ENCODE measurements at regions not wholly inside any gene's neighbourhood (a gene's known extent, or its start where the extent isn't known, plus 50 kb on each side); places are given as distances from the start of the nearest gene placed in this dataset.
"Not testable (repeated sequence)": the region's sequence is repeated elsewhere in the genome, so short reads cannot be mapped to it uniquely, and the experiment has no call there.

- H3K4me3 Mint-ChIP-seq (ENCODE audit: unreplicated experiment) = no peak overlapping the region
- no peaks in the 10 kb centered on the region for H3K9me3 Mint-ChIP-seq (ENCODE audit: unreplicated experiment)
- H3K4me1 Mint-ChIP-seq (ENCODE audit: low read depth, unreplicated experiment) = peaks cover 12% of the 10 kb centered on the region
- DNase-seq = no peak
- Histone ChIP-seq H3K9me3 (no peaks in the 10 kb centered on the region), H3K4me1 (peaks cover 15% of the 10 kb centered on the region), H3K27me3 (replicated peaks; ENCODE audit: control insufficient read depth, insufficient read depth, low read length) (no peaks in the 10 kb centered on the region), H3K4me3 (ENCODE audit: low read depth, low read length) (no peak overlapping the region), H3K36me3 (ENCODE audit: control insufficient read depth, insufficient read depth, low read length) (no peaks in the 10 kb centered on the region; the same call in 1 of the 2 replicates)
- TF ChIP-seq CTCF (IDR thresholded peaks at IDR 0.05; ENCODE audit: insufficient read depth in 1 of 2, low read depth in 1 of 2, low read length in 1 of 2, severe bottlenecking in 1 of 2, unreplicated experiment in 1 of 2) = no peak
- no TSS peak for BruUV-seq (replicated peaks)
- peaks cover 6% of the 10 kb centered on the region for H3K36me3 Mint-ChIP-seq (ENCODE audit: insufficient read depth, unreplicated experiment)
- peak overlapping the region; percentile 73 for H3K27ac Mint-ChIP-seq (ENCODE audit: unreplicated experiment)
- intact Hi-C loops (cut with micrococcal nuclease; ENCODE audit: unreplicated experiment) = loop anchor here (2.0 kb wide), 1 partner anchor 17 kb away; no protein-coding TSS in a partner anchor
- ChIA-PET CTCF (interaction anchor here (0.7 kb wide), 1 partner anchor 10 kb away, joined by 3 read pairs; no protein-coding TSS in a partner anchor), POLR2A (no interaction called here)
- H3K27me3 Mint-ChIP-seq (ENCODE audit: insufficient read depth, unreplicated experiment) = no peaks in the 10 kb centered on the region
Measured at GRCh38 chr12:124699909-124700308, 132.5 kb upstream of the NCOR2 start.

GRCh38 chr12:124698998-124699305, 131.5 kb upstream of the NCOR2 start:
- peaks cover 12% of the 10 kb centered on the region for H3K4me1 Mint-ChIP-seq (ENCODE audit: low read depth, unreplicated experiment)
- no peak for DNase-seq
- no peaks in the 10 kb centered on the region for H3K27me3 ChIP-seq (replicated peaks; ENCODE audit: control insufficient read depth, insufficient read depth, low read length)
- no peak overlapping the region for H3K4me3 Mint-ChIP-seq (ENCODE audit: unreplicated experiment)
- peaks cover 6% of the 10 kb centered on the region for H3K36me3 Mint-ChIP-seq (ENCODE audit: insufficient read depth, unreplicated experiment)
- H3K9me3 ChIP-seq = no peaks in the 10 kb centered on the region
- BruUV-seq (replicated peaks) = no TSS peak
- peak overlapping the region; percentile 73 for H3K27ac Mint-ChIP-seq (ENCODE audit: unreplicated experiment)
- no peak overlapping the region for H3K4me3 ChIP-seq (ENCODE audit: low read depth, low read length)
- H3K27me3 Mint-ChIP-seq (ENCODE audit: insufficient read depth, unreplicated experiment) = no peaks in the 10 kb centered on the region
- intact Hi-C loops (cut with micrococcal nuclease; ENCODE audit: unreplicated experiment) = no loop called here
- no peaks in the 10 kb centered on the region for H3K9me3 Mint-ChIP-seq (ENCODE audit: unreplicated experiment)
- CTCF ChIA-PET = no interaction called here
- no peaks in the 10 kb centered on the region; the same call in 1 of the 2 replicates for H3K36me3 ChIP-seq (ENCODE audit: control insufficient read depth, insufficient read depth, low read length)
- no peak for TF ChIP-seq CTCF (IDR thresholded peaks at IDR 0.05; ENCODE audit: insufficient read depth in 1 of 2, low read depth in 1 of 2, low read length in 1 of 2, severe bottlenecking in 1 of 2, unreplicated experiment in 1 of 2)
- H3K4me1 ChIP-seq = peaks cover 15% of the 10 kb centered on the region
- POLR2A ChIA-PET = no interaction called here

- no TSS peak for BruUV-seq (replicated peaks)
- ChIA-PET CTCF (no interaction called here), POLR2A (no interaction called here)
- Mint-ChIP-seq H3K36me3 (ENCODE audit: insufficient read depth, unreplicated experiment) (peaks cover 6% of the 10 kb centered on the region), H3K4me3 (ENCODE audit: unreplicated experiment) (no peak overlapping the region), H3K27ac (ENCODE audit: unreplicated experiment) (no peak overlapping the region), H3K9me3 (ENCODE audit: unreplicated experiment) (no peaks in the 10 kb centered on the region), H3K4me1 (ENCODE audit: low read depth, unreplicated experiment) (peaks cover 12% of the 10 kb centered on the region), H3K27me3 (ENCODE audit: insufficient read depth, unreplicated experiment) (no peaks in the 10 kb centered on the region)
- Histone ChIP-seq H3K4me1 (peaks cover 15% of the 10 kb centered on the region), H3K9me3 (no peaks in the 10 kb centered on the region), H3K27me3 (replicated peaks; ENCODE audit: control insufficient read depth, insufficient read depth, low read length) (no peaks in the 10 kb centered on the region), H3K4me3 (ENCODE audit: low read depth, low read length) (no peak overlapping the region), H3K36me3 (ENCODE audit: control insufficient read depth, insufficient read depth, low read length) (no peaks in the 10 kb centered on the region; the same call in 1 of the 2 replicates)
- intact Hi-C loops (cut with micrococcal nuclease; ENCODE audit: unreplicated experiment) = no loop called here
- no peak for DNase-seq
- no peak for TF ChIP-seq CTCF (IDR thresholded peaks at IDR 0.05; ENCODE audit: insufficient read depth in 1 of 2, low read depth in 1 of 2, low read length in 1 of 2, severe bottlenecking in 1 of 2, unreplicated experiment in 1 of 2)
Measured at GRCh38 chr12:124698211-124698997, 131.0 kb upstream of the NCOR2 start.

GRCh38 chr12:124697722-124698121, 130.3 kb upstream of the NCOR2 start:
- H3K9me3 Mint-ChIP-seq (ENCODE audit: unreplicated experiment); H3K4me3 Mint-ChIP-seq (ENCODE audit: unreplicated experiment); CTCF ChIA-PET; H3K27me3 Mint-ChIP-seq (ENCODE audit: insufficient read depth, unreplicated experiment); POLR2A ChIA-PET; BruUV-seq (replicated peaks); H3K4me3 ChIP-seq (ENCODE audit: low read depth, low read length); H3K27me3 ChIP-seq (replicated peaks; ENCODE audit: control insufficient read depth, insufficient read depth, low read length); H3K36me3 Mint-ChIP-seq (ENCODE audit: insufficient read depth, unreplicated experiment); H3K9me3 ChIP-seq; intact Hi-C loops (cut with micrococcal nuclease; ENCODE audit: unreplicated experiment); H3K27ac Mint-ChIP-seq (ENCODE audit: unreplicated experiment); H3K36me3 ChIP-seq (ENCODE audit: control insufficient read depth, insufficient read depth, low read length); DNase-seq: not testable (repeated sequence)
- H3K4me1 ChIP-seq = peaks cover 15% of the 10 kb centered on the region
- H3K4me1 Mint-ChIP-seq (ENCODE audit: low read depth, unreplicated experiment) = peaks cover 12% of the 10 kb centered on the region
